ENCODE measurements at regions not wholly inside any gene's neighbourhood (a gene's known extent, or its start where the extent isn't known, plus 50 kb on each side); places are given as distances from the start of the nearest gene placed in this dataset.

GRCh38 chr18:37852464-37852863, 286.9 kb upstream of the CELF4 start:
- intact Hi-C loops (cut with micrococcal nuclease), result no loop called here

More at GRCh38 chr18:37852464-37852863, 286.9 kb upstream of the CELF4 start:
- Histone ChIP-seq H3K27ac (ENCODE audit: insufficient read depth, low read depth, low read length) (no peak overlapping the region), H4K20me1 (replicated peaks; ENCODE audit: control insufficient read depth, extremely low read depth, insufficient read depth, low read length) (no peaks in the 10 kb centered on the region), H3K4me2 (ENCODE audit: insufficient read depth, low read length) (no peak overlapping the region), H3K4me1 (ENCODE audit: control insufficient read depth, extremely low read depth, insufficient read depth, low read length) (no peaks in the 10 kb centered on the region), H3K4me3 (replicated peaks in 1 of 3; ENCODE audit: insufficient read depth in 1 of 3, low read depth in 1 of 3, low read length in 3 of 3) (no peak overlapping the region), H3K27me3 (ENCODE audit: control insufficient read depth in 2 of 2, insufficient read depth in 2 of 2, low read length in 2 of 2) (no peaks in the 10 kb centered on the region), H3K79me2 (ENCODE audit: control insufficient read depth, insufficient read depth, low read length) (no peaks in the 10 kb centered on the region), H3K9ac (replicated peaks; ENCODE audit: extremely low read depth, insufficient read depth, low read length) (no peak overlapping the region), H3K9me1 (replicated peaks; ENCODE audit: control insufficient read depth, extremely low read depth, insufficient read depth, low read length) (no peaks in the 10 kb centered on the region), H3K9me3 (replicated peaks; ENCODE audit: control insufficient read depth, insufficient read depth, low read length) (peaks cover 2% of the 10 kb centered on the region), H3K36me3 (ENCODE audit: control insufficient read depth in 2 of 2, extremely low read depth in 1 of 2, insufficient read depth in 2 of 2, low read length in 2 of 2) (no peaks in the 10 kb centered on the region), H2AFZ (ENCODE audit: low read depth, low read length) (no peak overlapping the region)
- TF ChIP-seq POLR2A (IDR thresholded peaks at IDR 0.05; ENCODE audit: low read depth, low read length) (no peak), MAX (IDR thresholded peaks at IDR 0.05; ENCODE audit: insufficient read depth, insufficient read length) (no peak), JUN (IDR thresholded peaks at IDR 0.05; ENCODE audit: borderline replicate concordance, insufficient read depth, insufficient read length, low read depth) (no peak), GATA2 (IDR thresholded peaks at IDR 0.05; ENCODE audit: insufficient read depth, insufficient read length, low read depth, low read length) (no peak), MYC (IDR thresholded peaks at IDR 0.05; ENCODE audit: low read depth, low read length) (no peak), CTCF (IDR thresholded peaks at IDR 0.05; ENCODE audit: extremely low read depth in 1 of 2, insufficient read depth in 1 of 2, low read depth in 1 of 2, low read length in 2 of 2) (no peak), EZH2 (IDR thresholded peaks at IDR 0.05; ENCODE audit: borderline replicate concordance, low read depth, low read length, severe bottlenecking) (no peak), POLR2AphosphoS5 (IDR thresholded peaks at IDR 0.05; ENCODE audit: insufficient read depth, low read depth, low read length) (no peak), FOS (IDR thresholded peaks at IDR 0.05; ENCODE audit: borderline replicate concordance, insufficient read depth, low read length) (no peak)
- dilution Hi-C loops (cut with MboI; ENCODE audit: extremely low pct_ligation_motif_present, low sequenced_read_pairs), result no loop called here
- FAIRE-seq, result no peak
- ChIA-PET CTCF (no interaction called here), POLR2A (no interaction called here)
- DNase-seq (ENCODE audit: low read depth, low spot score), result no peak
- no TSS peak for BruUV-seq (replicated peaks)

Measured in endothelial cell of umbilical vein (primary cell).